GM10266 (cell line): ENCODE measurements at regions not wholly inside any gene's neighbourhood (a gene's known extent, or its start where the extent isn't known, plus 50 kb on each side); places are given as distances from the start of the nearest gene placed in this dataset.

Experiments
- DNase-seq: peaks from one replicate; pipeline ENCODE4 v3.0.0; 2012; ENCODE audit errors: extremely low spot score
- TF ChIP-seq, protein P1 (sequence below): IDR thresholded peaks from 2 replicates; pipeline ENCODE4 v1.5.1; 2012; ENCODE audit warnings: mild to moderate bottlenecking, low read depth; ENCODE audit not compliant: control insufficient read depth, insufficient read depth; ENCODE audit errors: missing control alignments

GRCh38 chr21:19326531-19327319 is 923.1 kb upstream of the TMPRSS15 start:
- TF ChIP-seq, protein P1, sequence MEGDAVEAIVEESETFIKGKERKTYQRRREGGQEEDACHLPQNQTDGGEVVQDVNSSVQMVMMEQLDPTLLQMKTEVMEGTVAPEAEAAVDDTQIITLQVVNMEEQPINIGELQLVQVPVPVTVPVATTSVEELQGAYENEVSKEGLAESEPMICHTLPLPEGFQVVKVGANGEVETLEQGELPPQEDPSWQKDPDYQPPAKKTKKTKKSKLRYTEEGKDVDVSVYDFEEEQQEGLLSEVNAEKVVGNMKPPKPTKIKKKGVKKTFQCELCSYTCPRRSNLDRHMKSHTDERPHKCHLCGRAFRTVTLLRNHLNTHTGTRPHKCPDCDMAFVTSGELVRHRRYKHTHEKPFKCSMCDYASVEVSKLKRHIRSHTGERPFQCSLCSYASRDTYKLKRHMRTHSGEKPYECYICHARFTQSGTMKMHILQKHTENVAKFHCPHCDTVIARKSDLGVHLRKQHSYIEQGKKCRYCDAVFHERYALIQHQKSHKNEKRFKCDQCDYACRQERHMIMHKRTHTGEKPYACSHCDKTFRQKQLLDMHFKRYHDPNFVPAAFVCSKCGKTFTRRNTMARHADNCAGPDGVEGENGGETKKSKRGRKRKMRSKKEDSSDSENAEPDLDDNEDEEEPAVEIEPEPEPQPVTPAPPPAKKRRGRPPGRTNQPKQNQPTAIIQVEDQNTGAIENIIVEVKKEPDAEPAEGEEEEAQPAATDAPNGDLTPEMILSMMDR = no peak

GRCh38 chr21:19328954-19329353 is 925.4 kb upstream of the TMPRSS15 start:
- TF ChIP-seq, protein P1 = no peak
- no peak for DNase-seq

More at GRCh38 chr21:19326531-19327319, 923.1 kb upstream of the TMPRSS15 start:
- DNase-seq = no peak

- DNase-seq = no peak
- TF ChIP-seq, protein P1 = no peak
Observed at GRCh38 chr21:19340303-19340702, 936.7 kb upstream of the TMPRSS15 start.

DNA sequence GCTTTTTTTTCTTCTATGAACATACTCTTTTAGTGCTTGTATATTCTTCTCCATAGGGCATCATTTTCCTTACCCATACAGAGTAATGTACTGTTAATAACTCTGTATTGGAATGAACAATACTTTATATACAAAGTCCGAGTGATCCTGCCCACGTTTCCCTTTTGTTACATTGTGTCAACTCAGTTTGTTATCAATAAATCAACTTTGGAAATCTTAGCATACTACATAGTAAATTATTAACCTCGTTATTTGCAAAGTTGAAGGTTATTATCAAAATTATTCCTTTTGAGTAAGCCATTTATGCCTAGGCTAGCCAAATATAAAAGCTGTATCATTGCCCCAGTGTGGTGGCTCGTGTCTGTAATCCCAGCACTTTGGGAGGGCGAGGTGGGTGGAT is 937.4 kb upstream of the TMPRSS15 start:
- no peak for DNase-seq
- TF ChIP-seq, protein P1 = no peak

DNA sequence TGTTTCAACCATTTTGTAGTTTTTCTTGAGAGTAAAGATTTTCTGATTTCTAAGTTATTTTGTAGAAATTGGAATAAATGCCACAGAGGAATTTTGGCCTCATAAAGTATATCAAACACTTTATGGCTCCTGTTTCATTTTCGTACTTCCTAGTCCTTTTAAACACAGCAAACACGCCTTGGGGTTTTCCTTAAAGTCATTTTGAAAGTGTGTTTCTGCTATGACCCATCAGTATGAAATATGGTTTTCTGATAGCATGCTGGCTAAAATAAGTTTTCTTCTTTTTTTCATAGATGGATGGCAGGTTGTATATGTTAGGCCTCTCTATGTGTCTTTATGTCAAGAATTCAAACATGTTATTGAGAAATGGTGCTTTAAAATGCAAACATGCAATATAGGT is 940.1 kb upstream of the TMPRSS15 start:
- TF ChIP-seq, protein P1 = no peak
- no peak for DNase-seq

DNA sequence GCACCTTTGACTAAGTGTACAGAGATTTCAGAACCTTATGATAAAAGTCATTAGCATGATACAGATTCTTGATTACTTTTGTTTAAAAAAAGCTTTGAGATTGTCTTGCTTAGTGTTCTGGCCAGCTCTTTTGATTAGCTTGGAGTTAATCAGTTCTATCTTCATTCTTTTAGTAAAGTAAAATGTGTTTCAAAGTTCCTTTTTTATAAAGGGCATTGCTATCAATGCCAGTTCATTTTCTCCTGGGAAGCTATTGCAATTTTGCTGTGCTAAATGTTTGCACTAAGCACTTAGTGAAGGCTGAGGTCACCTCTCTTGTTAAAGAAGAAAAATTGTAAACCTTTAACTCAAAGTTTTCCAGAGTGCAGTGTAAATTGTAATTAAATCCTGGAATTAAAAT is 946.7 kb upstream of the TMPRSS15 start:
- DNase-seq = no peak
- TF ChIP-seq, protein P1 = no peak

DNA sequence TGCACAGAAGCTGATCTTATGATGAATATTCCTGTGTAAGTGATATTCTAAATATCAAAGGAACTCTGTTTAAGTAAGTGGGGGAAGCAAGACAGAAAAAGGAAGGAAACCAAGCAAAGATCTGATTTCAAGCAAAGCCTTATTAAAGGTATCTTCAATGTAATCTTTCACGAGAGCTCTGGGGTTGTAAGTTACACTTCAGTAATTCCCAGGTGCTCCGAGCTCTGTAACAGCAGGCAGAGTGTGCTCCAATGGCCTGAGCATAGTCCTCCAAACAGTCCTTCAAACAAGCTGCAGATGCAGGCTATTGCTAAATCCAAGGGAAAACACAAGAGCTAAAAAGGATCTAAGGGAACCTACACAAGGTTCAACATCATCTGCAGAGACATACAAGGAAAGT is 949.7 kb upstream of the TMPRSS15 start:
- TF ChIP-seq, protein P1 = no peak
- no peak for DNase-seq
